HCT116 (cell line): ENCODE measurements at regions not wholly inside any gene's neighbourhood (a gene's known extent, or its start where the extent isn't known, plus 50 kb on each side); places are given as distances from the start of the nearest gene placed in this dataset.

Experiments
- CTCF ChIP-seq, 3 experiments: fragments of 200-600 bp in 1 of 3; sonication (generic) in 1 of 3; IDR thresholded peaks in 2 of 3; conservative IDR thresholded peaks in 1 of 3; 2 replicates each; pipeline ENCODE4 v1.5.1; 2012 to 2017; ENCODE audit warnings: low read depth in 2 of 3, low read length in 2 of 3, antibody characterized with exemption in 1 of 3, borderline replicate concordance in 1 of 3, control low read depth in 1 of 3, mild to moderate bottlenecking in 1 of 3, mixed read lengths in 1 of 3, mixed run types in 1 of 3, moderate library complexity in 1 of 3; ENCODE audit not compliant: insufficient read depth in 1 of 3
- EGR1 ChIP-seq: IDR thresholded peaks from 2 replicates; pipeline ENCODE4 v1.6.1; 2012; ENCODE audit warnings: low read depth
- EZH2 ChIP-seq: fragments of 200-600 bp; sonication (generic); IDR thresholded peaks from 2 replicates; pipeline ENCODE4 v1.6.1; 2017; ENCODE audit warnings: antibody characterized with exemption, mixed run types
- SP1 ChIP-seq: IDR thresholded peaks from 2 replicates; pipeline ENCODE4 v1.6.1; 2012; ENCODE audit warnings: low read depth

DNA sequence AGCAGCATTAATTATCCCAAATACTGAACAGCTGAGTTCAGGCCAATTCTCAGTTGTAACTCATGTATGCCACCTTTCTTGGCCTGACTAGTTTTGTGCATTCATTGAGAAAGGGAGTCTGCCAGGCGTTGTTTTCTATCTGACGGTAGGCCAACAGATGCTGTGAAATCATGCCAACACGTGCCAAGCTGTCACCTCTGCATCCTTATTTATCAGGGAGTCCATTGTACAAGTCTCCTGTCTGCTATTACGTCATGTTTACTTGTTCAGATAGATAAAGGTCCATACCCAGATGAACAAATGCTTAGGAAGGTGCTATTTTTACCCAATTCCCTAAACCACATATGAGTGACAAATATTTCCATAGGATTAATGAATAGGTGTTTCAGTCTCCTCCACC is 127.2 kb upstream of the CDK6 start:
- TF ChIP-seq SP1 (no peak), EZH2 (no peak), CTCF (IDR thresholded peaks at IDR 0.05 in 2 of 3, conservative IDR thresholded peaks at IDR 0.05 in 1 of 3; ENCODE audit: borderline replicate concordance in 1 of 3, insufficient read depth in 1 of 3, low read depth in 2 of 3, low read length in 2 of 3) (no peak), EGR1 (no peak)
